ENCODE measurements at regions not wholly inside any gene's neighbourhood (a gene's known extent, or its start where the extent isn't known, plus 50 kb on each side); places are given as distances from the start of the nearest gene placed in this dataset.

DNA sequence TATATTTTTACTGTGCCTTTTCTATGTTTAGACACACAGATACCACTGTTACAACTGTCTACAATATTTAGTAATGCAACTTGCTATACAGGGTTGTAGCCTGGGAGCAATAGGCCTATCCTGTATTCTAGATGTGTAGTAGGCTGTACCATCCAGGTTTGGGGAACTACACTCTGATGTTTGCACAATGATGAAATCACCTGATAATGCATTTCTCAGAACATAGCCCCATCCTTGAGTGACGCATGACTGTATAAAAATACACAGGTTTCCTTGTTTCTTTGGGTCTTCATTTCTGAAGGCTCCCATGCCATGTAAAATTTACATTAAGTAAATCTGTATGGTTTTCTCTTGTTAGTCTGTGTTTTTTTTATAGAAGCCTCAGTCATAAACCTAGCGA lies 270.9 kb upstream of the SKOR2 start (continued):
- TF ChIP-seq UBTF (IDR thresholded peaks at IDR 0.05; ENCODE audit: borderline replicate concordance in 1 of 2, low read depth in 2 of 2, low read length in 2 of 2): no peak
- no peak for TF ChIP-seq RFX5 (IDR thresholded peaks at IDR 0.05; ENCODE audit: low read depth, low read length)
- no peak for TF ChIP-seq GTF2B (IDR thresholded peaks at IDR 0.05; ENCODE audit: extremely low read depth, insufficient read length)
- no peak for TF ChIP-seq ELF2 (CRISPR knock-in tag; IDR thresholded peaks at IDR 0.05)
- TF ChIP-seq MTF1 (CRISPR knock-in tag; IDR thresholded peaks at IDR 0.05; ENCODE audit: borderline replicate concordance): no peak
- no peak for TF ChIP-seq PCBP1 (IDR thresholded peaks at IDR 0.05; ENCODE audit: low read depth, low read length, poor library complexity, severe bottlenecking)
- TF ChIP-seq, protein P1, sequence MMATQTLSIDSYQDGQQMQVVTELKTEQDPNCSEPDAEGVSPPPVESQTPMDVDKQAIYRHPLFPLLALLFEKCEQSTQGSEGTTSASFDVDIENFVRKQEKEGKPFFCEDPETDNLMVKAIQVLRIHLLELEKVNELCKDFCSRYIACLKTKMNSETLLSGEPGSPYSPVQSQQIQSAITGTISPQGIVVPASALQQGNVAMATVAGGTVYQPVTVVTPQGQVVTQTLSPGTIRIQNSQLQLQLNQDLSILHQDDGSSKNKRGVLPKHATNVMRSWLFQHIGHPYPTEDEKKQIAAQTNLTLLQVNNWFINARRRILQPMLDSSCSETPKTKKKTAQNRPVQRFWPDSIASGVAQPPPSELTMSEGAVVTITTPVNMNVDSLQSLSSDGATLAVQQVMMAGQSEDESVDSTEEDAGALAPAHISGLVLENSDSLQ (IDR thresholded peaks at IDR 0.05): peak; percentile 61
- no peak for TF ChIP-seq SAFB (IDR thresholded peaks at IDR 0.05; ENCODE audit: borderline replicate concordance, low read depth, low read length)
- TF ChIP-seq ZNF121 (CRISPR knock-in tag; conservative IDR thresholded peaks at IDR 0.05): no peak
- TF ChIP-seq FOXA3 (CRISPR knock-in tag; conservative IDR thresholded peaks at IDR 0.05 in 1 of 2, IDR thresholded peaks at IDR 0.05 in 1 of 2): peak in 1 of 2 experiments; percentile 79; a peak in 2 of 4 replicates
- no peak for TF ChIP-seq SMC3 (conservative IDR thresholded peaks at IDR 0.05; ENCODE audit: insufficient read depth, low read depth, low read length)

Measured in K562 (cell line).